HG03342 (cell line): ENCODE measurements at regions not wholly inside any gene's neighbourhood (a gene's known extent, or its start where the extent isn't known, plus 50 kb on each side); places are given as distances from the start of the nearest gene placed in this dataset.

Source experiments
- ATAC-seq: cut with Tn5 transposase; IDR thresholded peaks from one replicate; pipeline ENCODE4 v1.9.1; 2021; ENCODE audit warnings: mild to moderate bottlenecking, moderate library complexity; ENCODE audit not compliant: unreplicated experiment

DNA sequence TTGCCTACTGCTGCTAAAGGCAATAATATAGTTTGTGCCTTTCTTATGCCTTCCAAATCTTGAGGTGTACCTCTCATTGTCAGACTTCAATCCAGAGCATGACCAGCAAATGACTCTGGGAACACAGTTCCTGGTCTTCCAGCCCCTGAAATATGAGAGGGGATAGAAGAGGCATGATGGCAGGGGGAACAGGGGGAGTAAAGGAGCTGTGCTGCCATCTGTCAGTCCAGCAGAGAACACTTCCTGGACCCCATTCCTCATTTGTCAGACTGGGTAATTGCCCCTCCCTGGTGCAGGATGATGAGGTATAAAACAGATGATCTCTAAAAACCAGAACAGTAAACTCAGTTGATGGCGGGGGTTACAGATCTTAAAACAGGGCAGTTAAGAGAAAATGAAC, 618.7 kb downstream of the DIAPH3 start:
- ATAC-seq = no peak

DNA sequence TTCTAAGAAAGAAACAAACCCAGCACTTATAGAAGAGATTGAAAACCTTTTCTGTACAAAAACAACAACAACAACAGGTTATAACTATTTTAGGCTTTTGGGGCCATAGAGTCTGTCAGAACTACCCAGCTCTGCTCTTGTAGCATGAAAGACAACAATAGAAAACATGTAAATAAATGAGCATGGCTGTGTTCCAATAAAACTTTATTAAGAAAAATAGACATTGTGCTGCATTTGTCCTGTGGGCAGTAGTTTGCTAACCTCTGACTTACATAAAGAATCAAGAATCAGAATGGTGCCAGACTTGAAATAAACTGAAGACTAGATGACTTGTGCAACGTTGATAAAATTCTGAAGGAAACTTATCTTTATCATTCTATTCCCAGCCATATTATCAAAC, 617.5 kb downstream of the DIAPH3 start:
- ATAC-seq = no peak

DNA sequence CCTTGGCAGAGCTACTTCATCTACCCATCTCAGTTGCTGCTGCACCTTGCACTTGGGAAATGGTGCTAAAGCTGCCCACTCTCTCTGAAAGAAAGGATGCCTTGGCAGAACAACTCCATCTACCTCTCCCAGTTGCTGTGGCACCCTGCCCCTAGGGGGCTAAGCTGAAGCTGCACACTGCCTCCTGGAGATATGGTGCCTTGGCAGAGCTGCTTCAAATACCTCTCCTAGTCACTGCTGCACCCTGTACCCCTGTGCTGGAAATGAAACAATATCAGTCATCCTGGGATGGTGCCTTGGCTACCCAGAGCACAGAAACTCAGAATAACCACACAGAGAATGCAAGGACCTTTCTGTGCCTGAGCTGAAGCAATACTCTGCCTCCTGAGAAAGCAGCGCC, 615.8 kb downstream of the DIAPH3 start:
- no peak for ATAC-seq

DNA sequence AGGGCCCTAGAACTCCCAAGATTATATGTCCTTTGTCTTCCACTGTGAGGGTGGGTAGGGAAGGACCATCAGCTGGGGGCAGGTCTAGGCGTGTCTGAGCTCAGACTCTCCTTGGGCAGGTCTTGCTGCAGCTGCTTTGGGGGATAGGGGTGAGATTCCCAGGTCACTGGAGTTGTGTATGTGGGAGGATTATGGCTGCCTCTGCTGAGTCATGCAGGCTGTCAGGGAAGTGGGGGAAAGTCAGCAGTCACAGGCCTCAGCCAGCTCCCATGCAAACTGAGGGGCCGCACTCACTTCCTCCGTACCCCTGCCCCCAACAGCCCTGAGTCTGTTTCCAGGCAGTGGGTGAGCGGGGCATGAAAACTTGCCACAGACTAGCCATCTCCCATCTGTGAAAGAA, 600.8 kb downstream of the DIAPH3 start:
- no peak for ATAC-seq

DNA sequence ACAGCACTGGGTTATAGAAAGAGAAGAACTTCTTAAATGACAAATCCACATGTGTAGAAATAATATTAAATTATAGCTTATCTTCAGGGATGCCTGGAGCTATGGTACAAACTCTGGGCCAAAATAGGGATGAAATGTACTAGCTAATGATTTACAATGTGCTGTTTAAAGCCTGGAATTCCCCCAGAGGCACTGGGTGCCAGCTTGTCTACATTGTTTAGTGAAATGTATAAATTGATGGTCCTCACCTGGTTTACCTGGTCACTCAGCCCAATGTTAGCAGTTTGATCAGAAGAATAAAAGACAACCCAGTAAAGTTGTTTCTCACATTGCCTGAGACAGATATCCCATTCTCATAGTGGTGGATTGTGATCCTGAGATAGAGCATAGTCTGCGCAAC, 597.2 kb downstream of the DIAPH3 start:
- no peak for ATAC-seq

DNA sequence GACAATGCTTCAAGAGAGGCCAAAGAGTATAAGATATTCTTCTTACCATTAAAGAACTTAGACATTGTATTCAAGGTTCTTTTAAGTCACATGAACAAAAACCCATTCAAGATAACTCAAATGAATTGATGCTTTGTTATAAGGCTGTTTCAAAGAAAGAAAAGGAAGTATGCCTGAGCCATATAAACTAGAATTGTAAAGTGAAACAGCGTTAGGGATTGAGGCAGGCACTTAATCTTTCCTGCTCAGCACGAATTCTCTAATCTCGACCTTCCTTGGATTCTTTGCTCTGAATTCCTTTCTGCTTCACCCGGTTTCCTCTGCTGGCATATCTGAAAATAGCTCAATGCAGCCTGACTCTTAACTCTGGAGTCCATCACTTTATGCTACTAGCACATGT, 595.4 kb downstream of the DIAPH3 start:
- ATAC-seq = no peak

DNA sequence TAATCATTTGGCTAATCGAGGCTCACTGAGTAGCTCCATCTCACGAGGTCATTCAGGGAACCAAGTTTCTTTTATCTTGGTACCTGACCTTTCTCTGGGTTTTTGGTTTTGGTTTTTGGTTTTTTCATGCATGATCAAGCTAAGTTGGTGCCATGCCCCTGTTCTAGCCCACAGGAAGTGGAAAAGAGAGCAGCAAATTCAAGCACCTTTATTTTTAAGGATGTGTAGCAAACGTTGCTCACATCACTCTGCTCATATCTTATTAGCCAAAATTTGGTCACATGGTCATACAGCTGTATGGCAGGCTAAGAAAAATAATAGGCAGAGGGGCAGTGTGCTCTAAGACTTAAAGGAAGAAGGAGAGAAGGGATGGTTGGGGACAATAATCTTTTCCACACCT, 593.5 kb downstream of the DIAPH3 start:
- ATAC-seq = no peak

DNA sequence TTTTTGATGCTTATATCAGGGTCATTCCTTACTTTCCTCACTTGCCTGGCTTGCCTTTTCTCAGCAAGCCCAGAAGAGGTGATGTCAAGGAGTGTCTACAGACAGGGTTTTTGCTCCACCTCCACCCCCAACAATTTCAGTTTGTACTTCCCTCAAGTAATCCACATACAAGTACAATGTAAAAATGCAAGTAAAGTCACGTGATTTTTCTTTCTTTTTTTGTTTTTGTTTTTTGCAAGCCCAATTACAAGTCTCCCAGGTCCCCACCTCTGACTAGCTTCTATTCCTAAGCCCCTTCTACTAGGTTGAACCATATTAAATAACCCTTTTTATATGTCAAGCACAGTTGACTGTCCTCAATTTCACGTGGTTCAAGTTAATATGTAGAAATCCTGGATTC, 579.6 kb downstream of the DIAPH3 start:
- no peak for ATAC-seq

DNA sequence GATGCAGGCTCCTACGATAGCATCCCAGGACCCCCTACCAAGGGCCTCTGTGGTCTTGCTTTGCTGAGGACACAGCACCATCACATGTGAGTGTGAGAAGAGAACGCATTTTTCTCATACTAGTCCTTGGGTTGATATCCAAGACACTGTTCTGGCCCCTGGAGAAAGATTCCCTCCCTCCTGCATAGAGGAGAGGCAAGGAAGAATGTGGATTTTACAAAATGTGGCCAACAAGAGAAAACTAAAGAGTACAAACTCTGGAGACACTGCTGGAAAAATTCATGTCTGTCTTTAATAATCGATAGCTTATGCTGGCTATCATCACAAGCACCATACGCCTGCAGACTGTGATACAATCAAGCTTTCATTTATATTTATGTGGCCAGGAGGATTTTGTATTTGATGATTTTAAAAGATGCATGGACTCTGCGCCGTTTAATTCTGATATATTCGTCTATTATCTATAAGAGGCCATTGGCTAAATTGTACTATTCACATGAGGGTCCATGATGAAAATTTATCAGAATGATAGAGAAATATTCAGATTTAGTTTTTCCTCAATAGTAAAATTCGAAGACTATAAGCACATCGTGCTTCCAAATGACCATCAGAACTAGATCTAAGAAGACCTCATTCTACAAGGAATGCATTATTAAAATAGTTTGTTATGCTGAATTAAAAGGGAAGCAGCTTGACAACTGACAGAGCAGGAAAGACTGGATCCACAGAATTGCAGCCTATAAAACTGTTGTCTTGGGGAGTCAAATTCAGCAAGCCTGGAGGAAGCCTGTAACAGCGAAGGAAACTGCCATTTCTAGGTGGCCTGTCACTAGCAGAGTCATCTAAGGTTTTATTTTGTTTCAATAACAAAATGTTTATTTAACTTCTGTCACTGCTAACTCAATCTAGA, 578.7 kb downstream of the DIAPH3 start:
- ATAC-seq = no peak

DNA sequence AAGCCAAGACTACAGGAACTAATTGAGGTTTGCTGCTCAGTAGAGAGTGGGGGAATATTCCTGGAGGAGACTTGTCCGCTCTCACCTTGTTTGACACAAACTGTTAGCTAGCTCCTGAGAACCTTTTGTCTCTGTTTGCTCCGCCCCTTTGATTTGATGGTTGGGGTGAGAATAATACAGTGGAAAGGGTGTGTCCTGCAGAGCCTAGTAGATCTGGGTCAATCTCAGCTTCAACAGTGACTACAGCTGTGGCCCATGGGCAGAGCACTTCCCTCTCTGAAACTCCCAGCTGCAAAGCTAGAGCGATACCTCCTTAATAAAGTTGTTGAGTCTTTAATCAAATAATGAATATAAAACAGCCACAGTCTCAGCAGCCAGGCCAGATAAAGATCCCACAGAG, 576.7 kb downstream of the DIAPH3 start:
- no peak for ATAC-seq

DNA sequence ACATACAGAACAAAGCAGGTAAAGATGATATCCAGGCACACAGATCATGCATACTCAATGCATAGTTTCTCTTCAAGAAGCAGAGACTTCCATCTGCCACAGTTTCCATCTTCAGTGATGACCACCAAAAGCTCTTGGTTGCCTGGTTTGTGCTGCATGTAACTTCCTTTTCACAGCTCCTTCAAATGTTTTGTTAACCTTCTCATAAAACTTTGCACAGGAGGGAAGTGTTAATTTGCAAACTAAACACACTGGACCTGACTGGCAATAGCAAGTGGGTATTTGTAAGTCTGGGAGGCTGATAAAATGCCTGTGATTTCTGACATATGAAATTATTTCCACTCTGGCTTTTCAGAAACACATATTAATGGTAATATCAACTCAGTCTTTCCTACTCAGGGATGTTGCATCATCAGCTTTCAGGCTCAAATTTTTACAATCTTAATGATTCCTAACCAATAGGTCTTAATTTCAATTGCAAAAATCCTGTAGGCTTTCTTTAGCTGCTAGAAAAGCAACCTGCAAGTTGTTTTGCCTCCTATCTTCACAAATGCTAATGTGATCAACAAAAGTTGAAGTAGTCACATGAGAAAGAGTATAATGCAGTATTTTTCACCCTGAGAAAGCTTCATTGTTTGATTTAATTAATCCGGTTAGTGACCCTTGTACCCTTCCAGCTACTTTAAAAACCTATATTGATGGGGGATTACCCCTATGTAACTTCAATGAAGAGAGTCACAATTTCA, 575.6 kb downstream of the DIAPH3 start:
- no peak for ATAC-seq

DNA sequence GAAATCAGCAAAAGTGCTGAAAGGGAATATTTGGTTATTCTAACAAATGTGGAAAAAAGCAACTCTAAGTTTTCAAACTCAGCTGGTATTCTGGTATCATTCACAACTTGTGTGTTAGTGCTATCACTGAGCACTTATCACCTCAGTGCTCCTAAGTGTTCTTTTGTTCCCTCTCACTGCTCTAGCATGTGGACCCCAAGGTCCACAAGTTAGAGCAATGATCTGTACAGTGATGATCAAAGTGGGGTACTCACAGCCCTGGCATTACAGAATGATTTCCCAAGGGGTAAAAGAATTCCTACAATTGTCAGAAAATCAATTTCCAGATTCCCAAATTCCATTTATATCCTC, 575.0 kb downstream of the DIAPH3 start:
- no peak for ATAC-seq

DNA sequence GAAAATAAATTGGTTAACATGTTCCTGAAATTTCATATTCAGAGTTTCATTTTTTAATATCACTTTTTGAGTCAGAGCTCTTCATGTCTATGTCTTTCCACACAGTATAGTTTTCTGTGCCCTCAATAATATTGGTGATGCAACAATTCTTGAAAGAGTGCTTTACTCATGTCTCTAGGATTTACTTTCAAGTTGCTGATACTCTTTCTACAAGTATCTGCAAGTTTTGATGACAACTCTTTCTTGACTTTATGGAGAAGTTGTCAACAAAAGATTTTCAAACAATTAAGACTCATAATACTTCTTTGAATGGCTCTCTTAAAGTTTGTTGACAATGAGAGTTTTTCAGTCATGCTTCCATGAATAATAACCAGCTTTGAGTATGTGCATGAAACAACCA, 561.7 kb downstream of the DIAPH3 start:
- no peak for ATAC-seq

DNA sequence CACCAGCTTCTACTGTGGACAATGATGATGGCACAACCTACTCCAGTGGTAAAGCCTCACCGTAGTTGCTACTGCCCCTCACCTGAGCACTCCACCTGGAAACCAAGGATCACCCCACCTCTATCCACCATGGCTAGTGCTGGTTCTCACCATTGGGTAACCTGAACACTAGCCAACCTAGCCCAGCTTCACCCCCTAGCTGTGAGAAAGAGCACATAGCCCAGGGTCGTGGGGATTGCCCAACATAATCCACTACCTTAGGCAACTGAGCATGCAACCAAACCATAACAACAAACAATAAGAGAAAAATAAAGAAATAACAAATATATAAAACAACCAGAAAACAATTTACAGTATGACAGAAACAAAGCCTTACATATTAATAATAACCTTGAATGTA, 560.1 kb downstream of the DIAPH3 start:
- ATAC-seq = no peak

DNA sequence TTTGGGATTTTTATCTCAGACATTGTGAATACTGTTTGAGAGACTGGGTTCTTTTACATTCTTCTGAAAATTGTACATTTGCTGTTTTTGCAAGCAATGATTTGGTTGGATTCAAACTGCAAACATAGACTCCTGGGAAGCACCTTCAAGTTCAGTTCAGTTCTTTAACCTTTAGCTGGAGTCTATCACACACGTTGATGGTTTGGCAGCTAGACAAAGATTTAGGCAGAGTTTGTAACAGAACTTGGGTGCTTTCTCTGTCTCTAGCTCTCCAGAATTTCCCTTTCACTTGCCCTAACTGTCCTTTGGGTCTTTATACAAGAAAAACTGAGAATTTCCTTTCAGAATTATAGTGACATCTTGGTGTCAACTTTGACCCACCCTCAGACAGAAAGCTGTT, 556.6 kb downstream of the DIAPH3 start:
- ATAC-seq = no peak

DNA sequence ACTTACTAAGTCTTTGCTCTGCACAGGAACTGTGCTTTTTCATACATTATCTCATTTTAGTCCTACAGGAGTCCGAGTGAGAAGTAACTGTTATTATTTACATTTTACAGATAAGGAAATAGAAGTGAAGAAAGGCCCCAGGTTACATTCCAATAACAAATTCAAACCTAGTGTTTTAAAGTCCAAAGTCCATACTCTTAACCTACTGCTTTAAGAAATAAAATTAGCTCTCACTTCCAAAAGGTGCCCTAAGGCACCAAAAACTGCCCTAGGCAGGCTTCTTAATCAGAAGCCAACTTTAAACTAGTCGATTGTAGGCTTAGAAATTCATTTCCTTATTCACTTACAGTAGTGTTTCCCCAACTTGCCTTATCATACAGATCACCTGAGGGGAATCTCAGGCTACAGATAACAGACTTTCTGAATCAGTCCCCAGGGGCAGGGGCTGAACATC, 555.9 kb downstream of the DIAPH3 start:
- ATAC-seq = no peak

DNA sequence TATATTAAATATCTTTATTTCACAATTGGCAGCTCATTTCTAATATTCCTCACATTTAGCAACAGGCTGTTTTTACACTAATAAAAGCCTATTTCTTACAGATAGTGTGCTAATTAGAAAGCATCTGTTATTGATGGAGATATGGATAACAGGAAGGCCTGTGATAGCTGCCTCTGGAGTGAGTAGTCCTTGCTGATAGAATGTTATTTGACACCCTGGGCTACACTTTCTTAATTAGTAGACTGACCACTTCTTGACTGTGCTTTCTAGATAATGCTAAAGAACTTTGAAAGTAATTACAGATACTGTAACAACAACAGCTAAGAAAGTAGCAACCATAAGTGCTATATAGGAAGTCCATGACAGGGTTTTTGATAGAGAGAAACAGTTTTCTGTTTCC, 554.3 kb downstream of the DIAPH3 start:
- ATAC-seq = no peak
